ENCODE measurements at regions not wholly inside any gene's neighbourhood (a gene's known extent, or its start where the extent isn't known, plus 50 kb on each side); places are given as distances from the start of the nearest gene placed in this dataset.
"Not testable (repeated sequence)": the region's sequence is repeated elsewhere in the genome, so short reads cannot be mapped to it uniquely, and the experiment has no call there.

DNA sequence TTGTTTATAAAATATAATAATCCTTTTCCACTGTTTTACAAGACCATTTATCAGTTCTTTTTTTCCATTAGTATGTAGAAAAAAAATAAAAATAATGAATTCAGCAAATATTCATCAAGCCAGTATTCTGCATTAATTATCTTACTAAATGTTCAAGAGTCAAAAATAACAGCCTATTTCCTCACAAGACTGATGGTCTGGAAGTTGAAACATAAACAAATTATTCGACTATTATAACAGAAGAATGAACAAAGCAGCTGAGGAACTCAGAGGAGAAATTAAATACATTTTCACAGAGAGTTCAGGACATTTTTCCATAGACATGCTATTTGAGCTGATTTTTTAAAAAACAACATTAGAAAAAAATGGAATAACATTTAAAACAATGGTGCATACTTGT lies 2594.8 kb downstream of the ARAP2 start:
- DNase-seq = no peak

DNA sequence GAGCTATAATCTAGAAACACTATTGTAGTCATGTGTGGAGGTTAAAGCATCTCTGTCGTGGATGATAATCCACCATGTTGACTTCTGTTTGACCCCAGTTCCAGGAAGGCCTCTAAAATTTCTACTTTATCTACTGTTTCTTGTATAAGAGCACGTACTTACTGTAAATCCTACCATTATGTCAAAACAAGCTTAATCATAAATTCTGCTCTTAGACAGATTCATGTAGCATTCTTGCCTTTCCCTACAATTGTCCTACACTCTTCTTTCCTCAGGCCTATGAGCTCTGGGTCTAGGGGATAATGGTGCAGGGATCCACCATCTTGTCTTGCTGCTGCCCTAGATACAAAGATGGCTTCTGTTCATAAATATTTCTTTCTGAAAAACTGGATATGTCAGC lies 2594.3 kb downstream of the ARAP2 start:
- DNase-seq = no peak

DNA sequence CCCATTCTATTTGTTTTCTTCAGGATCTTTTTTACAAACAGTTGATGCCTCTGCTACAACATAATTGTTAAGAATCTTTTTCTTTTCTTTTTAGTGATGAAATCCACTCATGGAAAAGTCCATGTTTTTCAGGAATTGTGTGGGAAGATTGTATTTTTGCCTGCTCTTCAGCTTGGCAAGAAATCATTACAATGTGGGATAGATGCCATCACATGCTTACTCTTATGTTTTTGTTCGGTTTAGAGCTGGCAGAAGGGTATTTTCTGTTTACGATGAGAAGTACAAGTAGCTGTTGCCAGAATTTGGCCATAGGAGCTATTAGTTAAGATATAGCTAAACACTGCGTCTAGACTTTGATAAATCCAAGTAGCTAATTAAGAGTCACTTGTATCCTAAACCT lies 2585.3 kb downstream of the ARAP2 start:
- no peak for DNase-seq

DNA sequence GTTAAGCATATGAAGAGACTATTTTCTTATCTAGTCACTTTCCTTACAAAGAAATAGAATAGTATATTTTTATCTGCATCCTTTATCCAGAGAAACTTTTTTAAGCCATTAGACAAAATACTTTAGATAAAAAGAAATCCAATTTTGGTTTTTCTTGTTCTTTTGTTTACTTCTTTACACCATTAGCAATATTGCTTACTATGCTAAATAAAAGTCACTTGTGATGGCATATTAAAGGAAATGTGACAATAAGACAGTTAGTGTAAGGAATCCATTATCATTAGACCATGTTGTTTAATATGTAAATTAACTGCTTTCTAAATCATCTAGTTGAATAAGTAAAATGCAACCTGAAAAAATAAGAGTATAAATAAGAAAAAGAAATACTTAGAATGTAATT lies 2582.7 kb downstream of the ARAP2 start:
- DNase-seq = no peak

DNA sequence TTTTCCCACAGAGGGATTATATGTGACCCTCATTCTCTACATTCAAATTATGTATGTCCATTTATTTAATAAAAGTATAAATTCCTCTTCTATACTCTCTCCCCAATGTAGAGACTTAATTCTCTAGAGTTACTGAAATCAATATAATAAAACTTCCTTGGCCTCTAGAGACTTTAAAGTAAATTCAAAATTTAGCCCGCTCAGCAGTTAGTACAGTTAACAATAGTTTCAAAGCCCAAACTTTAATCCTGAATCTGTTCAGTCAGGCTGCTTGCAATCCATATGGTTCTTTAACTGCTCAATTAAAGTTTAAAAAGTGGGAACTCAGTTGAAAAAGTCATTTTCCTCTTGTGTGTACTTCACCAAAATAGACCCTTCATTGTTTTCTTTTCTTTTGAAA lies 2558.4 kb downstream of the ARAP2 start:
- DNase-seq = no peak

GRCh38 chr4:33696041-33696440 lies 2548.3 kb downstream of the ARAP2 start:
- DNase-seq = no peak

DNA sequence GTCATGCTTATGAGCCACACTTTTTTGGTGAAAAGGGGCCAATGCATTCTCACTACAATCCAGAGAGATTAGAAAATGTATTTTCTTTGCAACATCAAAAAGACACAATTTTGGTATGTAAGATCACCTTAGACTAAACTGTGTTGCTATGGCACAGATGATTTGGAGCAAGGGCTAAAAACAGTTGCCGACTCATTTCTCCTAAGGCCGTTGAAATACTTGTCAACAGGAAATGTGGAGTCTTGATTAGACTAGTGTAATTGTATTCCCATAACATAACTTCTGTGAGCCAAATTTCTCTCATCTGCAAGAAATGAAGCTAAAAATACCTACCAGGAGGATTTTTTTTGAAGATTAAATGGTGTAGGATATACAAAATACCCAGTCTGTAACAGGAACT lies 2547.7 kb downstream of the ARAP2 start:
- DNase-seq = no peak

GRCh38 chr4:33709247-33709646 lies 2535.1 kb downstream of the ARAP2 start:
- DNase-seq = no peak

DNA sequence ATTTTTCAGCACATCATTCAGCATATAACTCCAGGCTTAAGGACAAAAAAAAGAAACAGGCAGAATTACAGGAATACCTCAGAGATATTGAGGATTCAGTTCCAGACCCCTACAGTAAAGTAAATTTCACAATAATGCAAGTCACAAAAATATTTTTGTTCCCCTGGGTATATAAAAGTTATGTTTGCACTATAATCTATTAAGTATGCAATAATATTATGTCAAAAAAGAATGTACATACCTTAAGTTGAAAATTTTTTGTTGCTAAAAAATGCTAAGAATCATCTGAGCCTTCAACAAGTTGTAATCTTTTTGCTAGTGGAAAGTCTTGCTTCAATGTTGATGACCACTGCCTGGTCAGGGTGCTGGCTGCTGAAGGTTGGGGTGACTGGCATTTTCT lies 2532.5 kb downstream of the ARAP2 start:
- no peak for DNase-seq

DNA sequence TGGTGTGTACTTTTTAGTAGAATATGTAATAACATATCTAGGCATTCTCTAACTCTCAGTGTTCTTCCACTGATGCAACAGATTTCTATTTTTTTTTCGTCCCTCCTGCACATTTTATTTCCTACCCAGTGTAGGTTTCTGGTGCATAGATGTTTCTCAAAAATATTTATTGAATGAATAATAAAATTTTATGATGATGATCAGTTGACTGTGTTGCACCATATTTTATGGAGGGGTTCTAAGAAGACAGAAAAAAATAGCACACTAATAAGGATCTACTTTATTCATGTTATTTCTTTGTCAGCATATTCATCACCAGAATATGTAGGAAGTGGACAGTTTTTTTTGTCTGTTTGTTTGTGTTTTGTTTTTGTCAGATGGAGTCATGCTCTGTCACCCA lies 2529.3 kb downstream of the ARAP2 start:
- DNase-seq = no peak

GRCh38 chr4:33715841-33716395 lies 2528.4 kb downstream of the ARAP2 start:
- no peak for DNase-seq

DNA sequence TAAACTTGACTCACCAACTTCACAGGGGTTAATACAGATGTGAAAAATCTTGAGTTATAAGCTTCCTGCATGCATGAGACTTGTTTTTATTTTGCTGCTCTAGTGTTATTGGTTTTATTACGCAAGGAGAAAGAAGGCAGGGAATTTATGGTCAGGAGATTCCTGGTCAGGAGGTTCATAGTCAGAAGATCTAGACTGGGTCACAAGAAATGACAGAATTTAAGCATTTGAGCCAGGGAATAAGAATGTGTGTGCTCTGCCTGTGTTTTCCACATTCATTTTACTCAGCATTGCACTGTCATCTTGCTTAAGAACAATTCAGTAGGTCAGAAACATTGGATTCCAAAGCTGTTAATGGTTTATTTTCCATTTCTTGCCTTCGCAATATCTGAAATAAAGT lies 2522.1 kb downstream of the ARAP2 start:
- DNase-seq = no peak

DNA sequence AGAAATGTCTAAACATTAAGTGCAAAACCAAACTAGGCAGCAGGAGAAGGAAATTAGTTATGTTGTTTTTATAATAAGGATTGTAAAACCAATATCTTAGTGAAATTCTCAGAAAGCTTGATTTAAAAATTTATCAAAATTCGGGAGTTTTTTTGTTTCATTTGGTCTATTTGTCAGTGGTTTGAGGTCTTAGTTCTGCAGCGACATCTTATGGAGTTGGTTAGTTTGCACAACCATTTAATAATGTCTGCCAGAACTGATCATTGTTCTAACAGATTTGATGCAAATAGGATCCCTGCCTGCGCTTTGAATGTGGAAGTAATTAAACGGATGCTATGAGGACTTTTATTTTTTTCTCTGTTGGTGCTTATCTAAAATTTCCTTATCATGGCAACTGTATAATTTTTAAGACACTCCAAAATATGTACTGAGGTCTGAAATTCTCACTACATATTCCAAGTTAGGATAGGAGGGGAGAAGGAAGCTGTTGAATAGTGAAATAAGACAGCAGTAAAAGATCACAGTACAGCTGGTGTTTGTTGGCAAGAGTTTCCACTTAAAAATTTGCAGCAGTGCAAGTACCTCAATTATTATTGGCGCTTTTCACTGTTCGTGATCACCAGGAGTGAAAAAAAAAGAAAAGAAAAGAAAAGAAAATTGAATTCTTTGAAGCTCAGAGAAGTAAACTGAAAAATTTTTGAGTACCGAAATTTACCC lies 2521.4 kb downstream of the ARAP2 start:
- DNase-seq = no peak

- DNase-seq = no peak
Measured at GRCh38 chr4:33724685-33725084, 2519.6 kb downstream of the ARAP2 start.

DNA sequence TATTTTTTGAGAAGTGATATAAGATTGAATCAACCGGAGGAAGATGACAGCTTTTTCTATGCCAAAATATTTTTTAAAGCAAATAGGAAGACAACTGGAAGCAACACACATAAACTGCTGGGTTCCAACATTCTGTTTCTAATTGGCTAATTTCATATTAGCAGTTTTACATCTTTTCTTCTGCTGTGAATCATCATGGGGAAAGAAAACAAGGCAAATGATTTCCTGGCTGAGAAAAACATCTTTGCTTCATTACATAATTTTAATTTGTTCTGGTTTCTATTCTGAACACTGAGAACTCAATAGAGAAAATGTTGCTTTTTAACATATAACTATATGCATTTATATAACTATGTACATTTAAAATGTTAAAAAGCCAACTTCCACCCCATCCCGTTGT lies 2518.5 kb downstream of the ARAP2 start:
- DNase-seq = no peak

- no peak for DNase-seq
Measured at GRCh38 chr4:33737726-33738125, 2506.6 kb downstream of the ARAP2 start.

GRCh38 chr4:33739884-33740632 lies 2504.3 kb downstream of the ARAP2 start:
- DNase-seq = no peak

DNA sequence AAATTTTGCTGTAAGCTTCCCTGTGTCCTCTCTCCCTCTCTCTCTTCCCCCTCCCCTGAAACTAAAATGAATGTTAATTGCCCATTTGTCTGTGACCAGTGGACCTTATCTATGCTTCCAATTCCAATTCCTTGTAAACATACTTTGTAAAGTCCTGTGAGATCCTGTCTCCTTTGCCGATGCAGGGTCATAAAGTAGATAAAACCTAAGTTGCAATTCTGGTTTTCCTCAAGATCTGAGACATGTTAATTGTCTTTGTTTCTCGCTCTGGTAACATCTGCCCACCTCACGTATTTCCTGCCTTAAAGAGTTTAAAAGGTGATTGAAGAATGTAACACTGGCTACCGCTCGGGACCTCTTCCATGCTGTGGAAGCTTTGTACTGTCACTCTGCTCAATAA lies 2503.4 kb downstream of the ARAP2 start:
- not testable (repeated sequence) for DNase-seq

GRCh38 chr4:33746979-33747378 lies 2497.3 kb downstream of the ARAP2 start:
- DNase-seq = no peak

DNA sequence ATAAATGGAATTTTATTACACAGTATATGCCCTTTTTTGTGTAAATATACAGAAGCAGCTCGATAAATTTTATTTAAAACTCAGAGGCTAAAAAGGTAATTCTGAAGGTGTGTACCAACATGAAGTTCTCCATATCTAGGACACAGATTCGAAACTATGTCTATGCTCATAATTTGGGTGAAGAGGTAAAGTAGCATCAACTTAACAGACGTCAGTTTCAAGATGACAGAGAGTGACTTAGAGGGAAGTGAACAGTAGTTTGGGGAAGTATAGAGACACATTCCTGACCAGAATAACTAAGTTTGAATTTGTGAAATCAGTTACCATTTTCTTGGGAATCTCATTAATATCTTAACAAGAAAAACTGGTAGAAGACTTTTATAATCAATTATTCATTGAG lies 2493.3 kb downstream of the ARAP2 start:
- DNase-seq = no peak

GRCh38 chr4:33772582-33772981 lies 2471.7 kb downstream of the ARAP2 start:
- no peak for DNase-seq

DNA sequence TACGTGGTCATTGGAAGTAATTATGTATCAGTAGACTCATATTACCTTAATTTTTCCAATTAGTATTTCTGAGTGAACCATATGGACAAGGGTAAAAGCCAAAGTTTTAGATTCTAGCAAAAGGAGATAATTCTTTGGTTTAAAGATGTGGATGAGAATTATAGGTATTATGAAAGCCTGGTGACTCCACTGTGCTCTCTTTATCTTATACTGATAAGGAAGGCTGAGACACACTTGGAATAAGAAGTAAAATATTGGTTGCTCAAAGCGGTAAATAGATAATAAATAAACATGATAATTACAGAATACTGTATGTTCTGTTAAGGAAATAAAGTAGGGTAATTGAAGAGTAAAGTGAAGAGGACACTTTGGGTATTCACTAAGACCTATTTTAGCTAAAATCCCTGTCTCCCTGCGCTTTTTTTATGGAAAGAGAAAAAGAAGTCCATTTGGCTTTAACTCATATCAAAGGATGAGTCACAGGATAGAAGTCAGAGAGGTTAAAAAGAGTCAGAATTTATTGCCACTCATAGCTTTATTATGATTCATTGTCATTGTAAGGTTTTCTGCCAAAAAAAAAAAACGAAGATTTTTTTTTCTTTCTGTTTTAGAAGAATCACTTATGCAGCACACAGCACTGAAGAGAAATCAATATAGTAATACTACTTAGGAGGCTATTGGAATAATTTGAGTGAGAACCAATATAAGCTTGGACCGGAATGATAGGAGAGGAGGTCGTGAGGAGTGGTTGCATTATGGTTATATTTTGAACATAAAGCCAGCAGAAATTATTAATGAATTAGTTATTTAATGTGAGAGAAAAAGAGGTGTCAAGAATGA lies 2463.1 kb downstream of the ARAP2 start:
- no peak for DNase-seq

- no peak for DNase-seq
Measured at GRCh38 chr4:33785843-33786242, 2458.5 kb downstream of the ARAP2 start.

GRCh38 chr4:33802578-33802977 lies 2441.7 kb downstream of the ARAP2 start:
- no peak for DNase-seq

All from CD4-positive, alpha-beta T cell treated with Interleukin-17A for 1 hour (primary cell).